LNCaP clone FGC (cell line): ENCODE measurements at regions not wholly inside any gene's neighbourhood (a gene's known extent, or its start where the extent isn't known, plus 50 kb on each side); places are given as distances from the start of the nearest gene placed in this dataset.

ENCODE experiments used
- DNase-seq: peaks from one replicate; pipeline ENCODE4 v3.0.0-alpha.2; 2011; ENCODE audit warnings: low read depth
- H3K4me3 ChIP-seq: 2 replicates; pipeline ENCODE4 v1.5.1; 2011; ENCODE audit warnings: mild to moderate bottlenecking, low read depth, low read length, control low read depth
- TF ChIP-seq, protein P1 (sequence below): IDR thresholded peaks from 2 replicates; pipeline ENCODE4 v1.5.1; 2012; ENCODE audit warnings: mild to moderate bottlenecking; ENCODE audit not compliant: control insufficient read depth, insufficient read depth; ENCODE audit errors: extremely low read depth

DNA sequence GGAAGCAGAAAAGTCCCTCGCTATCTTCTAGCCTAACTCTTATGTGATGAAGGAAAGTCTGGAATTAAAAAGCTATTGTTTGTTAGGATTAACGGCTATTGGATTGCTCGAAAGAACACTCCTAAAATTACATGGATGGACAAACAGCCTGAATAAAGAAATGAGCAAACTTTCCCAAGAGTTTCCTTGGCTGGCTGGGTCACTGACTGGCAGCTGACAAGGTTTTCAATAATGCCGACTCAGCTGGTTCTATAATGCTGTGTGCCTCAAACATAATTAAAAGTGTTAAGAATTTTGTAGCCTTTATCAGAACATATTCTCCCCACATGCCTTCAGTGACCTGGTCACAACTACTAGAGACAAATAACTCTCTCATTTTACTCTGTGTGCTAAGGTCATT, 142.9 kb upstream of the ADAMTS9 start:
- H3K4me3 ChIP-seq: no peak overlapping the region
- TF ChIP-seq, protein P1, sequence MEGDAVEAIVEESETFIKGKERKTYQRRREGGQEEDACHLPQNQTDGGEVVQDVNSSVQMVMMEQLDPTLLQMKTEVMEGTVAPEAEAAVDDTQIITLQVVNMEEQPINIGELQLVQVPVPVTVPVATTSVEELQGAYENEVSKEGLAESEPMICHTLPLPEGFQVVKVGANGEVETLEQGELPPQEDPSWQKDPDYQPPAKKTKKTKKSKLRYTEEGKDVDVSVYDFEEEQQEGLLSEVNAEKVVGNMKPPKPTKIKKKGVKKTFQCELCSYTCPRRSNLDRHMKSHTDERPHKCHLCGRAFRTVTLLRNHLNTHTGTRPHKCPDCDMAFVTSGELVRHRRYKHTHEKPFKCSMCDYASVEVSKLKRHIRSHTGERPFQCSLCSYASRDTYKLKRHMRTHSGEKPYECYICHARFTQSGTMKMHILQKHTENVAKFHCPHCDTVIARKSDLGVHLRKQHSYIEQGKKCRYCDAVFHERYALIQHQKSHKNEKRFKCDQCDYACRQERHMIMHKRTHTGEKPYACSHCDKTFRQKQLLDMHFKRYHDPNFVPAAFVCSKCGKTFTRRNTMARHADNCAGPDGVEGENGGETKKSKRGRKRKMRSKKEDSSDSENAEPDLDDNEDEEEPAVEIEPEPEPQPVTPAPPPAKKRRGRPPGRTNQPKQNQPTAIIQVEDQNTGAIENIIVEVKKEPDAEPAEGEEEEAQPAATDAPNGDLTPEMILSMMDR: no peak

DNA sequence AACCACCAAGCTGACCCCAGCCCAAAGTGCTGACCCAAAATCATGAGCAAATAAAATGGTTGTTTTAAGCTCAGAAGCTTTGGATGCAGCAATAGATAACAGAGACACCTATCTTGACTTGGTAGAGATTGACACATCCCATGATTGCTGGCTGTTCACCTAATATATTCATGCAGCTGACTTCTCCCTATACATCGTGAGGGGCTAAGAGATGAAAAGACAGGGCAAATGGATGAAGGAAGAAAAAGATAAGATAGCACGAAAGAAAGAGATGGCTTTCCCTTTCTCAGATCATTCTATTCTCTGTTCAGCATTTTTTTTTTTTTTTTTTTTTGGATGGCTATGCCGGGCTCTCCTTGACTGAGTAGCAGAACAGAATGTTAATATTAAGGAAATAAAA, 141.5 kb upstream of the ADAMTS9 start:
- DNase-seq: no peak
- TF ChIP-seq, protein P1: no peak
- no peak overlapping the region for H3K4me3 ChIP-seq

More for the DNA sequence above, 142.9 kb upstream of the ADAMTS9 start:
- DNase-seq: no peak

DNA sequence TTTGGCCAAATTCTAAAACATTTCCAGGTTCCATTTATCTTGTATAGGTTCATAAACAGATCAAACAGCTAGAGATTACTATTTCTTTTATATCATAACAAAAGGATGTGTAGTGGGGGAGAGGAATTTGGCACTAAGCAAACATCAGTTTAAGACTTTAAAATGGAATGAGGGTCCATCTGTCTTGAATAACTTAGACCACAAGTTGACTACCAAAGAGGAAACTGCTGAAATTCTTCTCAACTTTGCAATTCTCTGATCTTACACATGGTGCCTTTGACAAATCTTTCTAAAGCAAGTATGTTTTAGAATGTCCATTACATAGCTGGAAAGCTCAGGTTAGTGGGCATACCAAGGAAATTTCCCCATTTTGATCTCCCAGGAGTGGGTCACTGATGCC, 140.5 kb upstream of the ADAMTS9 start:
- DNase-seq: no peak
- TF ChIP-seq, protein P1: no peak
- H3K4me3 ChIP-seq: no peak overlapping the region

- no peak overlapping the region for H3K4me3 ChIP-seq
- TF ChIP-seq, protein P1: no peak
- no peak for DNase-seq
Observed at GRCh38 chr3:64827431-64827830, 139.6 kb upstream of the ADAMTS9 start.

DNA sequence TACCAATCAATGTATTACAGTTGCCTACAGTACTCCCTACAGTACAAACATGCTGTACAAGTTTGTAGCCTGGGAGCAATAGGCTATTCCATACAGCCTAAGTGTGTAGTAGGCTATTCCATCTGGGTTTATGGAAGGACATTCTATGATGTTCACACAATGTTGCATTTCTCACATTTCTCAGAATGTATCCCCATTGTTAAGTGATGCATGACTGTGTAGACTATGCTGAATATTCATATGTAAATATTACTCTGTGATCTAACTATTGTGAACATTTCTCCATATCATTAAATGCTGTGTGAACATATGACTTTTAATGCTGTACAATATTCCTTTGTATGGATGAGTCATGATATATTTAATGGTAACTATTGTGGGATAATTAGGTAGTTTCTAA, 139.2 kb upstream of the ADAMTS9 start:
- no peak overlapping the region for H3K4me3 ChIP-seq
- TF ChIP-seq, protein P1: no peak
- no peak for DNase-seq

DNA sequence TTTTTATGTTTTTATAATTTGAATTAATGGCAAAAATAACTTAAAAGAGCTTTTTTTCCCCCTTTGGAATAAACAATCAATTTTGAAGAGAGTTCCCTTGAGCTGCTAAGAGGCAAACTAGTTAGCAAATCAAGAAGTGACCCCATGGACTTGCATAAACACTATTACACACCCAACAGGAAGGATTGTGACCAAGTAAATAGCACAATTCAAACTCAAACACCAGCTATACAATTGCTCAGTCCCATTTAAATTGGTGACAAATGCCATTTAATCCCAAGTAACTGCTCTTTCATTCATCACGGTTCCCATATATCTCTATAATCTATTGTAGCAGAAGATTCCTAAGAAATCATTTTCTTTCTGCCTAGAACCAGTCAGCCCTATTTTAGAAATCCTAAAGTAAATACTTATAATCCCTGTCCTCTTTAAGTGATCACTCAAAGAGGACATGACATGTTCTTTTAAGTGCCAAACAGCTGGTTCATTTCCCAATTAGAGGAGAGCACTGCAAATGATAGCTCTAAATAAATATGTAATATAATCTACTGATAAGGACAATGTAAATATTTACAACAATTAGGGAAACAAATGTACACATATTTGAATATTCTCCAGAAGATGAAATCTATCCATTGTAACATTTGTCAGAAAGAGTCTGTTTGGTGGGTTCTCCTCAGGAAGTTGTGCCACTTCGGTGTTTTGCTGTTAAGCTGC, 137.8 kb upstream of the ADAMTS9 start:
- no peak overlapping the region for H3K4me3 ChIP-seq
- peak; percentile 17 for DNase-seq
- TF ChIP-seq, protein P1: no peak

GRCh38 chr3:64824394-64824909, 136.7 kb upstream of the ADAMTS9 start:
- H3K4me3 ChIP-seq: no peak overlapping the region
- TF ChIP-seq, protein P1: no peak
- no peak for DNase-seq
